Keratinocyte (primary cell): ENCODE measurements at regions not wholly inside any gene's neighbourhood (a gene's known extent, or its start where the extent isn't known, plus 50 kb on each side); places are given as distances from the start of the nearest gene placed in this dataset.

ENCODE experiments used
- DNase-seq: peaks from one replicate; pipeline ENCODE4 v3.0.0-alpha.2; 2011; ENCODE audit warnings: low read depth, missing footprints, low spot score
- FAIRE-seq: peaks from 2 replicates; lab custom pipeline; 2011; peaks lifted over from hg19 to GRCh38; lab: Jason Lieb, UNC
- H2AFZ ChIP-seq: 2 replicates; pipeline ENCODE4 v1.6.0; 2012; ENCODE audit warnings: low read length, control low read depth, inconsistent platforms; ENCODE audit not compliant: control insufficient read depth
- H3K27ac ChIP-seq: 2 replicates; pipeline ENCODE4 v1.5.1; 2011; ENCODE audit warnings: low read length; ENCODE audit not compliant: control insufficient read depth, insufficient read depth
- H3K27me3 ChIP-seq: 3 replicates; pipeline ENCODE4 v1.6.0; 2011; ENCODE audit warnings: low read length; ENCODE audit not compliant: control insufficient read depth, insufficient read depth; ENCODE audit errors: extremely low read depth
- H3K36me3 ChIP-seq, 2 experiments: 2 replicates in 1 of 2; 3 replicates in 1 of 2; pipeline ENCODE4 v1.5.1; 2011; ENCODE audit warnings: low read length in 2 of 2, mild to moderate bottlenecking in 1 of 2; ENCODE audit not compliant: control insufficient read depth in 2 of 2, insufficient read depth in 2 of 2; ENCODE audit errors: extremely low read depth in 1 of 2
- H3K4me1 ChIP-seq: 3 replicates; pipeline ENCODE4 v1.5.1; 2011; ENCODE audit warnings: low read length; ENCODE audit not compliant: control insufficient read depth, insufficient read depth; ENCODE audit errors: extremely low read depth
- H3K4me2 ChIP-seq: 3 replicates; pipeline ENCODE4 v1.6.0; 2011; ENCODE audit warnings: low read depth, low read length; ENCODE audit not compliant: control insufficient read depth, insufficient read depth; ENCODE audit errors: extremely low read depth
- H3K4me3 ChIP-seq, 3 experiments: fragments of 200-600 bp in 1 of 3; sonication (generic) in 1 of 3; 2 replicates in 2 of 3; 3 replicates in 1 of 3; pipeline ENCODE4 v1.5.1; 2011 to 2016; ENCODE audit warnings: low read length in 3 of 3, mild to moderate bottlenecking in 3 of 3, control low read depth in 2 of 3, inconsistent platforms in 1 of 3, low read depth in 1 of 3, mixed read lengths in 1 of 3, mixed run types in 1 of 3, moderate library complexity in 1 of 3; ENCODE audit not compliant: control insufficient read depth in 2 of 3, insufficient read depth in 2 of 3; ENCODE audit errors: extremely low read depth in 1 of 3
- H3K79me2 ChIP-seq: 2 replicates; pipeline ENCODE4 v1.6.0; 2012; ENCODE audit warnings: low read length; ENCODE audit not compliant: control insufficient read depth, insufficient read depth
- H3K9ac ChIP-seq: 3 replicates; pipeline ENCODE4 v1.6.0; 2011; ENCODE audit warnings: low read length; ENCODE audit not compliant: control insufficient read depth, insufficient read depth; ENCODE audit errors: extremely low read depth
- H3K9me1 ChIP-seq: 3 replicates; pipeline ENCODE4 v1.6.0; 2011; ENCODE audit warnings: low read length; ENCODE audit not compliant: control insufficient read depth, insufficient read depth; ENCODE audit errors: extremely low read depth
- H3K9me3 ChIP-seq: 2 replicates; pipeline ENCODE4 v1.5.1; 2012; ENCODE audit warnings: low read depth, low read length; ENCODE audit not compliant: control insufficient read depth
- H4K20me1 ChIP-seq: 3 replicates; pipeline ENCODE4 v1.6.0; 2011; ENCODE audit warnings: low read length; ENCODE audit not compliant: control insufficient read depth, insufficient read depth; ENCODE audit errors: extremely low read depth
- EZH2 ChIP-seq: IDR thresholded peaks from one replicate; pipeline ENCODE4 v1.6.1; 2012; ENCODE audit warnings: inconsistent platforms, mild to moderate bottlenecking, low read length, moderate library complexity
- dilution Hi-C: fragments of 300-500 bp; cut with MboI; formaldehyde crosslinking; loops from one replicate; pipeline ENCODE4 v1.7.0; 2020; ENCODE audit warnings: low sequenced_read_pairs; ENCODE audit not compliant: extremely low pct_ligation_motif_present
- TF ChIP-seq, protein P1 (sequence below), 3 experiments: IDR thresholded peaks in 1 of 3; conservative IDR thresholded peaks in 1 of 3; optimal IDR thresholded peaks in 1 of 3; 2 replicates in 2 of 3; 3 replicates in 1 of 3; pipeline versions ENCODE3 to v1.5.1; 2011; ENCODE audit warnings: low read length in 3 of 3, mild to moderate bottlenecking in 3 of 3, moderate library complexity in 2 of 3, control low read depth in 1 of 3, inconsistent platforms in 1 of 3; ENCODE audit not compliant: insufficient read depth in 2 of 3; ENCODE audit errors: extremely low read depth in 1 of 3

DNA sequence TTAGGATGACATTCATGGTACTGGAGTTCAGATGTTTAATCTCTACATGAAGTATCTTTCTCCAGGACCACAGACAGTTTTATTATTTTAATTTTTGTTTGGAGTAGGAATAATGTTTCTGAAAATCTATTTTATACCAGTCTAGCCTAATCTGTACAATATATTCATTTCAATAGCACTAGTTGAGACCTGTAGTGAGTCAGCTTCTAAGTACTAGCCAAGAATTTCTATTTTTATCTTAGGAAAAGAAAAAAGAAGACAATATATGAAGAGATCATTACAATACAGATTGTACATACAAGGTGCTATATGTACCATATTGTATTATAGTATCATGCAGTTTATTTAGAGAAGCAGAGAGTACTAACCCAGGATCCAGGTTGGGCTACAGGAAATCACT, 826.9 kb upstream of the PIK3C3 start:
- dilution Hi-C loops = no loop called here
- no peak overlapping the region for H3K4me3 ChIP-seq
- no peak overlapping the region for H3K4me2 ChIP-seq
- no peak for DNase-seq
- peaks cover 26% of the 10 kb centered on the region for H3K4me1 ChIP-seq
- peak overlapping the region; percentile 11 for H3K27ac ChIP-seq
- H3K9me3 ChIP-seq = no peaks in the 10 kb centered on the region
- no peaks in the 10 kb centered on the region for H4K20me1 ChIP-seq
- no peak overlapping the region for H3K9ac ChIP-seq
- no peak overlapping the region for H2AFZ ChIP-seq
- no peaks in the 10 kb centered on the region for H3K36me3 ChIP-seq
- no peaks in the 10 kb centered on the region for H3K79me2 ChIP-seq
- TF ChIP-seq, protein P1, sequence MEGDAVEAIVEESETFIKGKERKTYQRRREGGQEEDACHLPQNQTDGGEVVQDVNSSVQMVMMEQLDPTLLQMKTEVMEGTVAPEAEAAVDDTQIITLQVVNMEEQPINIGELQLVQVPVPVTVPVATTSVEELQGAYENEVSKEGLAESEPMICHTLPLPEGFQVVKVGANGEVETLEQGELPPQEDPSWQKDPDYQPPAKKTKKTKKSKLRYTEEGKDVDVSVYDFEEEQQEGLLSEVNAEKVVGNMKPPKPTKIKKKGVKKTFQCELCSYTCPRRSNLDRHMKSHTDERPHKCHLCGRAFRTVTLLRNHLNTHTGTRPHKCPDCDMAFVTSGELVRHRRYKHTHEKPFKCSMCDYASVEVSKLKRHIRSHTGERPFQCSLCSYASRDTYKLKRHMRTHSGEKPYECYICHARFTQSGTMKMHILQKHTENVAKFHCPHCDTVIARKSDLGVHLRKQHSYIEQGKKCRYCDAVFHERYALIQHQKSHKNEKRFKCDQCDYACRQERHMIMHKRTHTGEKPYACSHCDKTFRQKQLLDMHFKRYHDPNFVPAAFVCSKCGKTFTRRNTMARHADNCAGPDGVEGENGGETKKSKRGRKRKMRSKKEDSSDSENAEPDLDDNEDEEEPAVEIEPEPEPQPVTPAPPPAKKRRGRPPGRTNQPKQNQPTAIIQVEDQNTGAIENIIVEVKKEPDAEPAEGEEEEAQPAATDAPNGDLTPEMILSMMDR (optimal IDR thresholded peaks at IDR 0.05 in 1 of 3, IDR thresholded peaks at IDR 0.05 in 1 of 3, conservative IDR thresholded peaks at IDR 0.05 in 1 of 3; ENCODE audit: extremely low read depth in 1 of 3, insufficient read depth in 2 of 3, low read length in 3 of 3) = no peak
- TF ChIP-seq EZH2 = no peak
- H3K9me1 ChIP-seq = no peaks in the 10 kb centered on the region
- FAIRE-seq = no peak
- no peaks in the 10 kb centered on the region for H3K27me3 ChIP-seq

DNA sequence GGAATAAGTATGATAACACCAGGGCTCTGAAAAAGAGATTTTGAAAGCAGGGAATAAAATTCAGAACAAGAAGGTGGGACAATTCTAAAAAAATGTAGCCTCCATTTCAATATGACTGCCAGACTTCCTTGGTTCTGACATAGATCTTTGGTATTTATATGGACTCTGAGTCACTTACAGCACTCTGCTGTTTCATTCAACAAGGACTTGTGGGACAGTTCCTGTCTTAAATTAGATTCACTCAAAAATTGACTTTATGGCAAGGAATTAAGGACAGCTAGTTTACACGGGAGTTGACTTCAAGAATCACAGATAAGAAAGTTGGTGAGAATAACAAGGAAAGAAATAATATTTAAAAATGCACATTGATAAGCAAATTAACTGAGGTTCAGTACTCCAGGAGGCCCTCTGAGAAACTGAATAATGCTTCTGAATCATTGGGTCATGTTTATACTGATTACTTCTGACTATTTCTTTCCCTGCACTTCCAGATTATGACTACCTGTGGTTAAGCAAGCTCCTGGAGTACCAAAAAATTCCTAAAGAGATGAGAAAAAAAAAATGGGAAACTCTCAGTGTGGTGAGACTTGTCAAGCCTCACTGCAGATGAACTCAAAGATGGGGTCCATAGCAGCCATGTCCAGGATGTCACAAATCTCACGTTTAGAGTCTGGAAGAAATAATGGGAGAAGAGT, 828.3 kb upstream of the PIK3C3 start:
- Histone ChIP-seq H3K9ac (peak overlapping the region; percentile 39), H2AFZ (peak overlapping the region; percentile 66), H3K4me1 (peaks cover 31% of the 10 kb centered on the region), H3K27me3 (no peaks in the 10 kb centered on the region), H4K20me1 (no peaks in the 10 kb centered on the region), H3K4me2 (peak overlapping the region; percentile 61), H3K9me1 (no peaks in the 10 kb centered on the region), H3K36me3 (no peaks in the 10 kb centered on the region), H3K9me3 (no peaks in the 10 kb centered on the region), H3K4me3 (peak overlapping the region in 1 of 3 experiments; percentile 5), H3K27ac (peak overlapping the region; percentile 83), H3K79me2 (no peaks in the 10 kb centered on the region)
- FAIRE-seq = peak; percentile 97
- TF ChIP-seq EZH2 = no peak
- TF ChIP-seq, protein P1 (optimal IDR thresholded peaks at IDR 0.05 in 1 of 3, IDR thresholded peaks at IDR 0.05 in 1 of 3, conservative IDR thresholded peaks at IDR 0.05 in 1 of 3; ENCODE audit: extremely low read depth in 1 of 3, insufficient read depth in 2 of 3, low read length in 3 of 3) = no peak
- dilution Hi-C loops = no loop called here
- no peak for DNase-seq
